H9 (cell line): ENCODE measurements at regions not wholly inside any gene's neighbourhood (a gene's known extent, or its start where the extent isn't known, plus 50 kb on each side); places are given as distances from the start of the nearest gene placed in this dataset.

Source experiments
- DNase-seq: peaks from one replicate; pipeline ENCODE4 v3.0.0-alpha.2; 2017
- H2AFZ ChIP-seq: one replicate; pipeline ENCODE4 v1.6.1; 2013; ENCODE audit warnings: mild to moderate bottlenecking, low read length, control low read depth, moderate library complexity
- H2AK5ac ChIP-seq: 2 replicates; pipeline ENCODE4 v1.6.1; 2013; ENCODE audit warnings: low read length, control low read depth, mixed read lengths; ENCODE audit not compliant: insufficient read length
- H2BK120ac ChIP-seq: one replicate; pipeline ENCODE4 v1.6.1; 2013; ENCODE audit warnings: low read depth, mild to moderate bottlenecking, low read length, control low read depth, inconsistent platforms; ENCODE audit not compliant: poor library complexity, severe bottlenecking
- H2BK12ac ChIP-seq: 2 replicates; pipeline ENCODE4 v1.6.1; 2013; ENCODE audit warnings: low read length, control low read depth, mixed read lengths, low read depth; ENCODE audit not compliant: insufficient read length
- H2BK15ac ChIP-seq: 2 replicates; pipeline ENCODE4 v1.6.1; 2013; ENCODE audit warnings: low read depth, low read length, control low read depth
- H2BK20ac ChIP-seq: one replicate; pipeline ENCODE4 v1.6.1; 2013; ENCODE audit warnings: low read depth, mild to moderate bottlenecking, low read length, control low read depth, inconsistent platforms; ENCODE audit not compliant: poor library complexity, severe bottlenecking
- H2BK5ac ChIP-seq: 2 replicates; pipeline ENCODE4 v1.6.1; 2013; ENCODE audit warnings: low read length, control low read depth, mixed read lengths; ENCODE audit not compliant: insufficient read length
- H3K14ac ChIP-seq: 2 replicates; pipeline ENCODE4 v1.6.1; 2013; ENCODE audit warnings: low read length, control low read depth; ENCODE audit not compliant: insufficient read depth
- H3K18ac ChIP-seq: 2 replicates; pipeline ENCODE4 v1.6.1; 2013; ENCODE audit warnings: low read depth, mild to moderate bottlenecking, mixed read lengths, low read length, control low read depth; ENCODE audit not compliant: insufficient read length
- H3K23ac ChIP-seq: 2 replicates; pipeline ENCODE4 v1.6.1; 2013; ENCODE audit warnings: low read length, control low read depth, mixed read lengths, low read depth; ENCODE audit not compliant: insufficient read length
- H3K23me2 ChIP-seq: 2 replicates; pipeline ENCODE4 v1.6.1; 2013; ENCODE audit warnings: low read depth, mild to moderate bottlenecking, mixed read lengths, low read length, control low read depth; ENCODE audit not compliant: insufficient read length, poor library complexity, severe bottlenecking
- H3K27ac ChIP-seq: 2 replicates; pipeline ENCODE4 v1.5.1; 2013; ENCODE audit warnings: low read length, control low read depth, mixed read lengths, low read depth; ENCODE audit not compliant: insufficient read length
- H3K27me3 ChIP-seq: 2 replicates; pipeline ENCODE4 v1.6.1; 2013; ENCODE audit warnings: low read length, control low read depth, inconsistent platforms; ENCODE audit not compliant: insufficient read depth
- H3K4ac ChIP-seq: 2 replicates; pipeline ENCODE4 v1.6.1; 2013; ENCODE audit warnings: low read depth, mild to moderate bottlenecking, control low read depth, inconsistent platforms, low read length, moderate library complexity
- H3K4me1 ChIP-seq: 2 replicates; pipeline ENCODE4 v1.6.1; 2013; ENCODE audit warnings: low read length, control low read depth, inconsistent platforms; ENCODE audit not compliant: insufficient read depth
- H3K4me2 ChIP-seq: 2 replicates; pipeline ENCODE4 v1.6.1; 2013; ENCODE audit warnings: low read length, control low read depth, mixed read lengths; ENCODE audit not compliant: insufficient read length, insufficient read depth
- H3K56ac ChIP-seq: 2 replicates; pipeline ENCODE4 v1.6.1; 2013; ENCODE audit warnings: low read depth, mild to moderate bottlenecking, mixed read lengths, low read length, control low read depth; ENCODE audit not compliant: insufficient read length
- H3K79me1 ChIP-seq: 2 replicates; pipeline ENCODE4 v1.6.1; 2013; ENCODE audit warnings: low read depth, mild to moderate bottlenecking, moderate library complexity, low read length, control low read depth, inconsistent platforms; ENCODE audit not compliant: insufficient read depth, poor library complexity, severe bottlenecking
- H3K79me2 ChIP-seq: 2 replicates; pipeline ENCODE4 v1.6.1; 2013; ENCODE audit warnings: low read length, control low read depth, inconsistent platforms; ENCODE audit not compliant: insufficient read depth
- H3K9ac ChIP-seq: 2 replicates; pipeline ENCODE4 v1.6.1; 2013; ENCODE audit warnings: low read length, control low read depth, mixed read lengths; ENCODE audit not compliant: insufficient read length; ENCODE audit errors: extremely low read depth
- H3K9me3 ChIP-seq: one replicate; pipeline ENCODE4 v1.6.1; 2013; ENCODE audit warnings: low read depth, low read length, inconsistent platforms; ENCODE audit not compliant: control insufficient read depth
- H3T11ph ChIP-seq: one replicate; pipeline ENCODE4 v1.6.1; 2013; ENCODE audit warnings: mild to moderate bottlenecking, low read length, control low read depth, inconsistent platforms
- H4K20me1 ChIP-seq: one replicate; pipeline ENCODE4 v1.6.1; 2013; ENCODE audit not compliant: control insufficient read depth, insufficient read length, insufficient read depth
- H4K5ac ChIP-seq: 2 replicates; pipeline ENCODE4 v1.6.1; 2013; ENCODE audit warnings: low read depth, mild to moderate bottlenecking, mixed read lengths, low read length, control low read depth; ENCODE audit not compliant: insufficient read length
- H4K8ac ChIP-seq: replicated peaks from 2 replicates; pipeline ENCODE4 v1.6.1; 2013; ENCODE audit warnings: low read length, control low read depth, mixed read lengths, low read depth; ENCODE audit not compliant: insufficient read length
- H4K91ac ChIP-seq: 2 replicates; pipeline ENCODE4 v1.6.1; 2013; ENCODE audit warnings: low read depth, mild to moderate bottlenecking, moderate library complexity, mixed read lengths, low read length, control low read depth; ENCODE audit not compliant: insufficient read length
- H3K27ac Mint-ChIP-seq, 3 experiments: 2 replicates in 2 of 3; 3 replicates in 1 of 3; pipeline ENCODE4 v1.8.0; 2020 to 2021; ENCODE audit warnings: mixed read lengths in 3 of 3, mild to moderate bottlenecking in 1 of 3, moderate library complexity in 1 of 3
- H3K27me3 Mint-ChIP-seq: 2 replicates; pipeline ENCODE4 v1.8.0; 2021; ENCODE audit warnings: low read depth, mild to moderate bottlenecking, moderate library complexity, mixed read lengths
- H3K36me3 Mint-ChIP-seq, 3 experiments: 2 replicates in 2 of 3; 3 replicates in 1 of 3; pipeline ENCODE4 v1.8.0; 2020 to 2021; ENCODE audit warnings: low read depth in 3 of 3, mixed read lengths in 3 of 3; ENCODE audit not compliant: insufficient read depth in 1 of 3
- H3K4me1 Mint-ChIP-seq, 2 experiments: 2 replicates each; pipeline ENCODE4 v1.8.0; 2020; ENCODE audit warnings: mixed read lengths in 2 of 2
- H3K4me3 Mint-ChIP-seq, 2 experiments: 2 replicates in 1 of 2; 3 replicates in 1 of 2; pipeline ENCODE4 v1.8.0; 2020 to 2021; ENCODE audit warnings: mild to moderate bottlenecking in 2 of 2, mixed read lengths in 2 of 2, moderate library complexity in 1 of 2
- H3K9me3 Mint-ChIP-seq, 2 experiments: 2 replicates in 1 of 2; 3 replicates in 1 of 2; pipeline ENCODE4 v1.8.0; 2020; ENCODE audit warnings: mild to moderate bottlenecking in 2 of 2, mixed read lengths in 2 of 2, moderate library complexity in 1 of 2
- CTCF ChIP-seq: fragments of 200-600 bp; sonication (generic); conservative IDR thresholded peaks from 3 replicates; pipeline ENCODE4 v1.8.0; 2021; ENCODE audit warnings: antibody characterized with exemption, mild to moderate bottlenecking

- Histone ChIP-seq H2BK120ac (no peak overlapping the region), H2BK12ac (no peak overlapping the region), H2BK20ac (no peak overlapping the region), H2BK5ac (no peak overlapping the region), H3K4ac (no peak overlapping the region), H3K9ac (no peak overlapping the region), H3K14ac (no peak overlapping the region), H4K20me1 (no peaks in the 10 kb centered on the region), H4K91ac (no peak overlapping the region), H3K79me2 (no peaks in the 10 kb centered on the region), H3K4me1 (peaks cover 6% of the 10 kb centered on the region), H3T11ph (no peak overlapping the region), H3K9me3 (no peaks in the 10 kb centered on the region), H3K23me2 (no peaks in the 10 kb centered on the region), H3K56ac (no peak overlapping the region), H3K23ac (no peak overlapping the region), H3K27me3 (no peaks in the 10 kb centered on the region), H2AK5ac (no peak overlapping the region), H3K27ac (no peak overlapping the region), H4K8ac (no peak overlapping the region), H3K18ac (no peak overlapping the region), H3K4me2 (no peak overlapping the region), H3K79me1 (no peaks in the 10 kb centered on the region), H2AFZ (no peak overlapping the region), H4K5ac (no peak overlapping the region), H2BK15ac (no peak overlapping the region)
- Mint-ChIP-seq H3K4me3 (no peak overlapping the region), H3K27ac (no peak overlapping the region), H3K27me3 (no peaks in the 10 kb centered on the region), H3K9me3 (peaks cover 36 to 39% of the 10 kb centered on the region in 2 experiments), H3K4me1 (peaks cover 9 to 21% of the 10 kb centered on the region in 2 experiments), H3K36me3 (peaks cover 5 to 19% (median 9%) of the 10 kb centered on the region in 3 experiments; a peak in 6 of 7 replicates)
- no peak for TF ChIP-seq CTCF
- no peak for DNase-seq
These were observed 222.8 kb downstream of the SPATA18 start for GRCh38 chr4:52273885-52274284.
